Bone marrow (tissue), 2 donors: ENCODE measurements at regions not wholly inside any gene's neighbourhood (a gene's known extent, or its start where the extent isn't known, plus 50 kb on each side); places are given as distances from the start of the nearest gene placed in this dataset.
A peak's percentile ranks its signal among the peaks of the same experiment; 100 is the strongest.
"Not testable (repeated sequence)": the region's sequence is repeated elsewhere in the genome, so short reads cannot be mapped to it uniquely, and the experiment has no call there.

Experiments used
- DNase-seq, 2 donors: peaks; one replicate each; lab custom pipeline; 2025; lab: John Stamatoyannopoulos, UW

- DNase-seq: not testable (repeated sequence)
These were observed 171.8 kb downstream of the NPIPB11 start for GRCh38 chr16:29234536-29235275.

- not testable (repeated sequence) for DNase-seq
These were observed 172.7 kb downstream of the NPIPB11 start for GRCh38 chr16:29233705-29234404.

DNA sequence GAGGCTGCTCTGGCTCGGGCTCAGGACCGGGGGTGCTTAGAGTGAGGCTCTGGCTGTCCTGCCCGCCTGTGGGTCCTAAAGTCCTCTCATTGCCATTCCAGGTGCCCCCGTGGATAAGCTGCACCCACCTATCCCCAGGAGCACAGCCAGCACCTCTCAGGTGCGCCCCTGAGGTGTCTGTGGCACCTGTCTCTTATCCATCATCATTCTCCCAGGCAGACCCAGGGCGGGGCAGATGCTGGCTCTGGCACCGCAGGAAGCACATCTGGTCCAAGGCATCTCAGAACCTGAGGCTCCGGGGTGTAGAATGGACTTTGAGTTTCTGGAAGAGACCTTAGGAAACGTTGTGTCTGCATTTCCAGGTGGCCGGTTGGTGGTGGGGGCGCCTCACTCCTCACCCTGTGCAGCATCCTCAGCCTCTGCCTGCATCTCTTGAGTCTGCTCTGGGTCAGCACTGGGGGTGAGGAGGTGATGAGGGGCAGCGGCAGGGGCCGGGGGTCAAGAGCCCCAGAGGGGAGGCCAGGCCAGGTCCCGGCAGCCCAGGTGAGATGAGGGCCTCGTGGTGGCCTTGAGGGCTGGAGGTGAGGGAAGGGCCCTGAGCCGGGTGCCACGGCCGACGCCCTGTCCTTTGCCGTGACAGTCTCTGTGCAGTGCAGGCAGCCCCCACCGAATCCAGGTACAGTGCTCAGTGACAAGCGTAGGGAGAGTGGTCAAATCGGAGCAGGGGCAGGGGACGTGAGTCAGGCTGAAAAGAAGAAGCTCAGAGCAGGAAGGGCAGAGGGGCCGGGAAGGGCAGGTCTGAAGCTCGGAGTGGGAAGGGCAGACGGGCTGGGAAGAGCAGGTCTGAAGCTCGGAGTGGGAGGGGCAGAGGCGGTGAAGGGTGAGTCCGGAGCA is 173.5 kb downstream of the NPIPB11 start:
- DNase-seq: no peak

DNA sequence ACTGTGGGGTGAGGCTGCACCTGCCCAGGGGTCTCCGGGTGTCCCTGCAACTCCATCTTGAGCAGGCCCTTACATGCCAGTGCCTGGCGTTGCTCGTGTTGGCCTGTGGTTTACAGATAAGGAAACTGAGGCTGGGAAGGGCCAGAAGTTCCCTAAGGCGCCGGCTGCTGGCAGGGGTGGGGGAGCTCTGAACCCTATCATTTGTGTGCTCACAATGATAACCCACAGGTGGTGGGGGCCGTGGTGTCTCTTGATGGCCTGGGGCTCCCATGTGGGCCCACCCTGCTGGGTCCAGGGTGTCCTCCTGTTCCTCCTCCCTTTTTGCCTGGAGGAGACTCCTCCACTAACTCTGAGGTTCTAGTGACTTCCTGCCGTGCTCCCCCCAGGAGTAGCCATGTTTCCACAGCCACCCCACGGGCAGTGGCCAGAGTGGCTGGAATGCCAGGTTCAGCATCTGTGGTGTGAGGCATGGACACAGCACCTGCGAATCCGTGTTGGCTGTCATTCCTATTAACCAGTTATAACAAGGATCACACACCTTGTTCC is 174.3 kb downstream of the NPIPB11 start:
- not testable (repeated sequence) for DNase-seq

DNA sequence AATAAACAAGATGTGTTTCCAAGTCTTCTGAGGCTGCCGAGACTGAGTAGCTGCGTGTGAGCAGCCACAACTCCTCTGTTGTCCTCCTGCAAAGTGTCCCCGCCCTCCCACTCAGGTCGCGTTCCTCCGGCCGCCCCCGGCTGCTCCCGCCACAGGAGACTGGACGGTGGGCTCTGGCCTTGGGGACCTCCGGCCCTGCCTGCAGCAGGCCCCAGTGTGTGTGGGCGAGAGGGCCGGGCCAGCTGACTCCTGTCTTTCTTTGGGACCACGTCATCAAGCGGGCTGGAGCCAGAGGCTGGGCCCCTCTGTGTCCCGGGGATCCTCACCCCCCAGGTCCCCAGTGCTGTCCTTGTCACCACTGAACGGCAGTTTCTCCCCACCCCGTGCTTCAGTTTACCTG is 175.3 kb downstream of the NPIPB11 start:
- DNase-seq: no peak

DNA sequence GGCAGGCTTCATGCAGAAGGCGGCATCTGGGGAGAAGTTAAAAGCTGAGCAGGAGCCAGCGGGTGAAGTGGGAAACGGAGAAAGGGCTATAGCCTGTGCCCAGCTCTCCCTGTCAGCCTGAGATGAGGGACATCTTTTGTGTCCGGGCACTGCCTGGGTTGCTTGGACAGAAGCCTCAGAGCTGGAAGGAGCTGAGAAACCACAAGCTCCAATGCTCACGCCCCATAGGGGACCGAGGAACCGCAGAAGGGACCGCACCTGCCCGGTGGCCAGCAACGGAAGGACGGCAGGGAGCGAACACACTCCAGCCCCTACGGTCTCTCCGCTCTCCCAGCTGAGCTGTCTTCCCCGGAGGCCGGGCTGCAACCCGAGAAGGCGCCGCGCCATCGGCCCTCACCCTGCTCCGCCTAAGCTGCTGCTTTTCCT is 175.8 kb downstream of the NPIPB11 start:
- no peak for DNase-seq

DNA sequence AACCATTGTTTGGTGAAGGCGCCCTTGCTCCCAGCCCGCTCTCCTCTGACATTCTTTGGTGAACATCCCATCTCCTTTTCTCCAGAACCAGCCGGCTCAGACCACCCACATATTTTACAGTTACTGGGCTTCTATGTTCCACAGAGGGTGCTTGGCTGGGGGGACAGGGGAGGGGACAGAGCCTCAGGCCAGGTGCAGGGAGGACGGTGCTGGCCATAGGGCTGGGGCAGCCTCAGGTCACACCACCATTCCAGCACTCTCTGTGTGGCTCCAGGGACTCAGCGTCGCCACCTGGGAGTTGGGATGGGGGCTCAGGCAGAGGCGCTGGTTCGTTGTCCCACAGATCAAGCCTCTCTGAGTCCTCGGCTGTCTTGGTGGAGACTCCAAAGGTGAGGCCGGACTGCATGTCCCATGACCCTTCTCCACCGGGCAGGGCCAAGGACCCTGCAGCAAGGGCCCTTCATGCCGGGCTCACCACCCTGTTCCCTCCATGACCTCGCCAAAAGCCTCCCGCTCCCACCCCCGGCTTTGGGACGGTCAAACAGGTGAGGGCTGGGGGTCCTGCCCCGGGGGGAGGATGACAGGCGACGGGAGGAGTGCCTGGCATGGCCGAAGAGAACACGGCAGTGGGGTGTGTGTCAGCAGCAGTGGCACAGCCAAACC is 176.4 kb downstream of the NPIPB11 start:
- not testable (repeated sequence) for DNase-seq

DNA sequence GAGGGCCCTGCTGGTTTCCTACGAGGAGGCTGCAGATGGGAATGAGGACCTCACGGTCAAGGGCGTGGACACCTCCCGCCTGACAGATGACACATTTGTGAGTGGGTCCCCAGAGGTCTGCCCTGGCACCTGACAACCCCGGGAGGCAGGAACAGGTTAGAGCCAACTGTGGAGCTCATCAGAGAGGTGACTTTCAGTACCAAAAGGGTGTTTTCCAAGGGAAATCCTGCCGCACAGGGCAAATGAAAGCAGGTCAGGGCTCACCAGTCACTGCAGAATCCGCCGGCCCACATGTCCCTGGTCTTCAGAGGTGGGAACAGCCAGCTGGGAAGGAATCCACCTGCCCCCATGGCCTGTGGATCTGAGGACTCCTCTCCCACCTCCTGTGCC is 176.9 kb downstream of the NPIPB11 start:
- not testable (repeated sequence) for DNase-seq

DNA sequence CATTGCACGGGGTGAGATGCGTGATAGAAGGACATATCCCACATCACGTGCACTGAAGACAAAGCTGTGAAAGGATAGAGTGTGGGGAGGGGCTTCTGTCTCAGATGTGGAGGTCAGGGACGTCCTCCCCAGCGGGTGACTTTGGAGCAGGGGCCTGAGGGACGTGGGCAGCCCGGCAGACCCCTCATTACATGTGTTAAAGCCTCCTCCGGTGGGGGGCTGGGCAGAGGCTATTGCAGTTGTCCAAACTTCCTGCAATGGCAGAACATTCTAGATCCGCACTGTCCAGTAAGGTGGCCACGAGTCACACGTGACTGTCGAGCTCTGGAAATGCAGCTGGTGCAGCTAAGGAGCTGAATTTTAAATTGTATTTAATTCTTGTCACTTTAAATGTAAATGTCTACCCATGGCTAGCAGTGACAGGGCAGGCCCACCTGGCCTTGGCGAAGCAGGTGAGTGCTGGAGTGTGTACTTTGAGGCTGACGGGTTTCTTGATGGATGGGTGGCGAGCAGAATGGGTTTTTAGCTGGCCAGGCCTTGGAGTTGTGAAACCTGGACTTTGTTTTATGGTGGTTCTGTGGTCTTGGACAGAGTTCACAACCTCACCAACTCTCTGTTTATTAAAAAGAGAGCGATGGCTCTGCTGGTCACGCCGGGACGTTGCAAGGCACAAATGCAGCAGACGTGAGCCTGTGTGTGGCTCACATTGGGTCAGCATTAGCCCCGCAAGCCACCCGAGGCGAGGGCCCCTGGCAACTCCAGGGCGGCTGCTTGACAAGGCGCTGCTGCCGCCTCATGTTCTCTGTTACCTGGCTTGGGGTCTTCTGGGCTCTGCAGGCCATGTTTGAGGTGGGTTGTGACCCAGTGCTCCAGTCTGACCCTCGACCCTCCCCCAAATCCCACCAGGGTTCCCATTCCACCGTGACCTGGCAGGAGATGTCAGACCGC is 177.6 kb downstream of the NPIPB11 start:
- DNase-seq: not testable (repeated sequence)

GRCh38 chr16:29227751-29228663 is 178.5 kb downstream of the NPIPB11 start:
- peak in 1 of 2 donors; percentile 50 for DNase-seq

- no peak for DNase-seq
These were observed 179.7 kb downstream of the NPIPB11 start for GRCh38 chr16:29226782-29227181.

DNA sequence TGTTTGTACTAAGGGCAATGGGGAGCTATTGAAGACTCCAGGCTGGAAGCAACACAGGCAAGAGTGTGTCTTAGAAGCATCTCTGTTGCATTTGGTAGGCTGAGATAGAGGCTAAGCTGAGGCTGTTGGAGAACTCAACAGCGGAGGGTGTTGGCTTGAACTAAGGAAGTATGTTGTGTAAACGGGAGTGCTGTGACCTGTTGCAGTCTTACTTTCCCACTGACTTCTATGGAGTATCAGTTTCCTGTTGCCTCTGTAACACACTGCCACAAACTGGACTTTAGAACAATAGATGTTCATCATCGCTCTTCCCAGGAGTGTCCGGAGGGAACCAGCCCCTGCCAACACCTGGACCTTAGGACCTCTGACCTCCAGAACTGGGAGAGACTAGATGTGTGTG is 181.8 kb downstream of the NPIPB11 start:
- not testable (repeated sequence) for DNase-seq

GRCh38 chr16:29222615-29223014 is 183.9 kb downstream of the NPIPB11 start:
- not testable (repeated sequence) for DNase-seq

GRCh38 chr16:29222008-29222407 is 184.5 kb downstream of the NPIPB11 start:
- DNase-seq: not testable (repeated sequence)

GRCh38 chr16:29221281-29221955 is 185.1 kb downstream of the NPIPB11 start:
- not testable (repeated sequence) for DNase-seq

GRCh38 chr16:29220647-29221191 is 185.8 kb downstream of the NPIPB11 start:
- DNase-seq: not testable (repeated sequence)

DNA sequence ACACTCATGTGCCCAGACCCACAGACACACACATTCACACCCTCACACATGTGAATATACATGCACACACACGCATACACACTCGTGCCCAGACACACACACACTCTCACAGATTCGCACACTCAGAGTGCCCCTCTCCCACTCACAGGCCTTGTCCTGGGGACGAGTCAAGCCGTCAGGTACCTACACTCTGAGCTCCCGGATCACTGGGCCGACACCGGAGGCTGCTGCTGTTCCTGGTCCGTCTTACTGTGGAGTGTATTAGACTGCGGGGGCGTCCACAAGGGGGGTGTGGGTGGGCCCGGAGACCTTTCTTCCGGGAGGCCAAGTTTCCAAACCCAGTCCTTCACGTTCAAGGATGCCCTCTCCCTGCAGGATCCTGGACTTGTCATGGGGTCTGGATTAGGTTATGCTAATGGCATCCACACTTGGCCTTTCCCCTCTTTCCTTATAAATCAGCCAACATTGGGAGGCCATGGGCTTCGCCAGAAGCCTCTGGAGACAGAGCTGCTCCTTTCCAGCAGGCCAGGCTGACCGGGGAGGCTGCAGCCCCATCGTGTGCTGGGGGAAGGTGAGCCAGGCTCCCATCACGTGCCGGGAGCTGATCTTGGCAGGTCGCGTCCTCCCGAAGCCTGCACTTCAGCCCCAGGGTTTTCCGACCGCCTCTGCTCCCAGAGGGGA is 186.4 kb downstream of the NPIPB11 start:
- DNase-seq: not testable (repeated sequence)

GRCh38 chr16:29219562-29219961 is 186.9 kb downstream of the NPIPB11 start:
- DNase-seq: not testable (repeated sequence)
